ENCODE measurements at regions not wholly inside any gene's neighbourhood (a gene's known extent, or its start where the extent isn't known, plus 50 kb on each side); places are given as distances from the start of the nearest gene placed in this dataset.

GRCh38 chr1:59032228-59032627 lies 248.4 kb upstream of the JUN start:
- no peak for DNase-seq

GRCh38 chr1:59033761-59034160 lies 249.9 kb upstream of the JUN start:
- no peak for DNase-seq

- DNase-seq = no peak
These were observed 251.1 kb upstream of the JUN start for GRCh38 chr1:59034925-59035324.

- no peak for DNase-seq
These were observed 255.7 kb upstream of the JUN start for GRCh38 chr1:59039551-59039950.

- no peak for DNase-seq
These were observed 256.4 kb upstream of the FGGY start for GRCh38 chr1:59040486-59040885.

GRCh38 chr1:59041646-59042277 lies 255.1 kb upstream of the FGGY start:
- DNase-seq = no peak

- no peak for DNase-seq
These were observed 253.1 kb upstream of the FGGY start for GRCh38 chr1:59043796-59044195.

GRCh38 chr1:59044535-59045121 lies 252.3 kb upstream of the FGGY start:
- no peak for DNase-seq

- DNase-seq = no peak
These were observed 251.8 kb upstream of the FGGY start for GRCh38 chr1:59045137-59045536.

- DNase-seq = no peak
These were observed 251.3 kb upstream of the FGGY start for GRCh38 chr1:59045636-59046035.

- DNase-seq = no peak
These were observed 250.8 kb upstream of the FGGY start for GRCh38 chr1:59046134-59046533.

GRCh38 chr1:59046730-59047157 lies 250.2 kb upstream of the FGGY start:
- DNase-seq = no peak

- no peak for DNase-seq
These were observed 245.9 kb upstream of the FGGY start for GRCh38 chr1:59051007-59051406.

GRCh38 chr1:59052166-59052590 lies 244.7 kb upstream of the FGGY start:
- no peak for DNase-seq

GRCh38 chr1:59054172-59054571 lies 242.7 kb upstream of the FGGY start:
- DNase-seq = no peak

GRCh38 chr1:59055908-59056719 lies 240.8 kb upstream of the FGGY start:
- no peak for DNase-seq

GRCh38 chr1:59057211-59057694 lies 239.6 kb upstream of the FGGY start:
- DNase-seq = peak; percentile 89

- no peak for DNase-seq
These were observed 239.1 kb upstream of the FGGY start for GRCh38 chr1:59057796-59058195.

GRCh38 chr1:59058665-59059439 lies 238.0 kb upstream of the FGGY start:
- DNase-seq = no peak

GRCh38 chr1:59061876-59062275 lies 235.0 kb upstream of the FGGY start:
- DNase-seq = no peak

- DNase-seq = no peak
These were observed 234.2 kb upstream of the FGGY start for GRCh38 chr1:59062743-59063142.

GRCh38 chr1:59063501-59063900 lies 233.4 kb upstream of the FGGY start:
- DNase-seq = no peak

GRCh38 chr1:59064592-59064991 lies 232.3 kb upstream of the FGGY start:
- DNase-seq = no peak
